WTC11 (cell line): ENCODE measurements at regions not wholly inside any gene's neighbourhood (a gene's known extent, or its start where the extent isn't known, plus 50 kb on each side); places are given as distances from the start of the nearest gene placed in this dataset.

Experiments
- JUN ChIP-seq: sonication (generic); formaldehyde crosslinking; IDR thresholded peaks from 2 replicates; pipeline ENCODE4 v1.8.0; 2023; ENCODE audit warnings: mild to moderate bottlenecking, missing genetic modification reagents
- TF ChIP-seq, protein P1 (sequence below): fragments of 200-600 bp; IDR thresholded peaks from 2 replicates; pipeline ENCODE4 v1.8.0; 2022; ENCODE audit warnings: antibody characterized with exemption

DNA sequence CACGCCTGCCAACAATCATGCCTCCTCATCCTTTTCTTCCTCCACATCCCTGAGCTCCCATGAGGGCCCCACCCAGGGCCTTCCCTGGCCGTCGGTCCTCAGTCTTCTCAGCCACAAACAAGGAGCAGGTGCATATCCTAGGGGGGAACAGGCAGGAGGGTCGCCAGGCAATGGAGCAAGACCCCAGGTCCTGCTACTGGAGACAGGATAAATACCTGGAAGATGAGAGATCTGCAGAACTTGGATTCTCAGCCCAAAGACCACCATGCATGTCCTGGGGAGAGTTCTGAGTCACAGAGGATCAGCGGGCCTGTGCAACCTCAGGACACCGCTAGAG is 344.7 kb upstream of the TSHZ3 start:
- no peak for TF ChIP-seq JUN (CRISPR knock-in tag)
- TF ChIP-seq, protein P1, sequence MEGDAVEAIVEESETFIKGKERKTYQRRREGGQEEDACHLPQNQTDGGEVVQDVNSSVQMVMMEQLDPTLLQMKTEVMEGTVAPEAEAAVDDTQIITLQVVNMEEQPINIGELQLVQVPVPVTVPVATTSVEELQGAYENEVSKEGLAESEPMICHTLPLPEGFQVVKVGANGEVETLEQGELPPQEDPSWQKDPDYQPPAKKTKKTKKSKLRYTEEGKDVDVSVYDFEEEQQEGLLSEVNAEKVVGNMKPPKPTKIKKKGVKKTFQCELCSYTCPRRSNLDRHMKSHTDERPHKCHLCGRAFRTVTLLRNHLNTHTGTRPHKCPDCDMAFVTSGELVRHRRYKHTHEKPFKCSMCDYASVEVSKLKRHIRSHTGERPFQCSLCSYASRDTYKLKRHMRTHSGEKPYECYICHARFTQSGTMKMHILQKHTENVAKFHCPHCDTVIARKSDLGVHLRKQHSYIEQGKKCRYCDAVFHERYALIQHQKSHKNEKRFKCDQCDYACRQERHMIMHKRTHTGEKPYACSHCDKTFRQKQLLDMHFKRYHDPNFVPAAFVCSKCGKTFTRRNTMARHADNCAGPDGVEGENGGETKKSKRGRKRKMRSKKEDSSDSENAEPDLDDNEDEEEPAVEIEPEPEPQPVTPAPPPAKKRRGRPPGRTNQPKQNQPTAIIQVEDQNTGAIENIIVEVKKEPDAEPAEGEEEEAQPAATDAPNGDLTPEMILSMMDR: no peak
